LHCN-M2 (cell line): ENCODE measurements at regions not wholly inside any gene's neighbourhood (a gene's known extent, or its start where the extent isn't known, plus 50 kb on each side); places are given as distances from the start of the nearest gene placed in this dataset.

Source experiments
- DNase-seq: peaks from one replicate; pipeline ENCODE4 v3.0.0-alpha.2; 2012; ENCODE audit warnings: low read depth

DNA sequence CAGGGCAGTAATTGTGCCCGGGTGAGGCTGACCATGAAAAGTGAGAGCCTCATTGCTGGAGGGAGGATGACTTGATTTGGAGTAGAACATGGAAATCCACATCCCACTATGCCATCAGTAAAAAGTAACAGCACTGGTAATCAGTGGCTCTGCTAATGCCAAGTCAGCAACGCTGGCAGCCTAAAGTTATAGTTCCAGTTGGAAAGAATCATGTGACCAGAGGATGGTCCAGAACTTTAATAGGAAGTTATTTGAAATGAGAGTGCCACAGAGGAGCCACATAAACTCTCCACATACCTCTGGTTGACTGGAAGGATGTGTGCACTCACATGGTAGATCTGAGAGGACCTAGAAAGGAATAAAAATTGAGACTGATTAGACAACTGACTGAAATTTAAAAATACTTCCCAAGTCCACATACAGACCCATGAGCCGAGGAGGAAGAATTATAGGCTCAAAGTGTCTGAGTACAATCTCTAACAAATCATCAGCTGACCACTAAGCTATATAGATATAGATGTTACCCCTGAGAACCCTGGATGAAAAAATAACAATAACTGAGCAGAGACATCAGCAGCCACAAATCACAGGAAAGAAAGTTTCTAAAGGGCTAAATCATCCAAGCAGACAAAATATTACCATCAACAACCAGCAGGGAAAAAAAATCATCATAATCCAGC, 346.8 kb downstream of the STK39 start:
- DNase-seq, result no peak

DNA sequence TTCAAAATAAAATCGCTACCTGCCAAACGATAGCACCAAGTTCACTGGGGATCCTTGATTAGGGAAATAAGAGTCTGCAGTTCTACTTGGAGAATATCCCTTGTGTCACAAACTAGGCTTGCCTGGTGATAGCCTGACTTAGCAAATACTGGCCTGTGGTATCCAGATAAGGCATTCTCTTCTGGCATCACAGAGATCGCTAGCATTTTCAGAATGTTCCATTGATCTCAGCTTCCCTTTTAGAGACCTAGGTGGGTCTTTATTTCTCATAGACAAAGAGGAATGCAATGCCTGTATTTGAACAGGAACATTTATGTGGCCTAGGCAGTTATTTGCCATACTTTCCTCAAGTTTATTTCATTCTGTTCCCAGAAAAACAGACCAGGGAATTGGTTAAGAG, 349.1 kb downstream of the STK39 start:
- DNase-seq, result no peak

DNA sequence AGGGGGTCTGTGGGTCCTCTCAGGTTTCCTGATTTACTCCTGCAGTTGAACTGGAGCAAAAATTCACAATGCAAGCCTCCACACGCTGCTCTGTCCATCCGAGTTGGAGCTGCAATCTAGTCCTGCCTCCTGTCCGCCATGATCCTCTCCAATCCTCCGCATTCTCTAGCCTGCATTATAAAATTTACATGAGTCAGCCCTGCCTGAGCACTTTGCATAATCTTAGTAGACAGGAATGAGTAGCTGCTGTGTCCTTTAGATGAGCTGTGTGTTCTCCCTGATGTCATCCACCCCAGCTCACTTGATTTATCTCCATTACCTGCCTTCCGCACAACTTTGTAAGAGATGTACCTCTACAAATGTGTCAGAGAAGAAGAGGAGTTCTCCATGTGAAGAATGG, 355.6 kb downstream of the STK39 start:
- DNase-seq, result no peak

DNA sequence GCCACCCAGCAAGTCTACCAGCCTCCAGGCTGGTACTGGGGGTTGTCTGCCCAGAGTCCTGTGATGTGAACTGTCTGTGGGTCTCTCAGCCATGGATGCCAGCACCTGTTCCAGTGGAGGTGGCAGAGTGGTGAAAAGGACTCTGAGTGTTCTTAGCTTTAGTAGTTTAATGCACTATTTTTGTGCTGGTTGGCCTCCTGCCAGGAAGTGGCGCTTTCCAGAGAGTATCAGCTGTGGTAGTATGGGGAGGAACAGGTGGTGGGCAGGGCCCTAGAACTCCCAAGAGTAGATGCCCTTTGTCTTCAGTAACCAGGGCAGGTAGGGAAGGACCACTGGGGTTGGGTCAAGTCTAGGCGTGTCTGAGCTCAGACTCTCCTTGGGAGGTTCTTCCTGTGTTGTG, 356.7 kb downstream of the STK39 start:
- no peak for DNase-seq

DNA sequence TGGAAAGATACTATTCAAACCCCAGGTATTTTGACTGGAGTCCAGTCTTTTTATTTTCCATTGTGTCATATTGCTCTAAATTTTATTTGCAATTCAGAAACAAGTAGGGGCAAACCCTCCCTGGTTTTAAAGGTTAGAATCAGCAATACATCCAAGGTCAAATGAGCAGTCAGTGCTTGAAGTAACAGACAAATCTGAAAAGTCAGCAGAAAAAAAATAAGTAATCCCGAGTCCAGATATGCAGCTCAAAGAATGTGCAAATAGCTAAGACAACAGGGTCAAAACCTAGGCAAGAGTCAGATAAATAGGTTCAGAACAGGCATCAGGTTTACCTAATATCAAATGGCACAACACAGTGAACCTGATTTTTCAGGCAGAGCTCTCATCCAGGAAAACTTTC, 367.0 kb downstream of the STK39 start:
- DNase-seq, result no peak

DNA sequence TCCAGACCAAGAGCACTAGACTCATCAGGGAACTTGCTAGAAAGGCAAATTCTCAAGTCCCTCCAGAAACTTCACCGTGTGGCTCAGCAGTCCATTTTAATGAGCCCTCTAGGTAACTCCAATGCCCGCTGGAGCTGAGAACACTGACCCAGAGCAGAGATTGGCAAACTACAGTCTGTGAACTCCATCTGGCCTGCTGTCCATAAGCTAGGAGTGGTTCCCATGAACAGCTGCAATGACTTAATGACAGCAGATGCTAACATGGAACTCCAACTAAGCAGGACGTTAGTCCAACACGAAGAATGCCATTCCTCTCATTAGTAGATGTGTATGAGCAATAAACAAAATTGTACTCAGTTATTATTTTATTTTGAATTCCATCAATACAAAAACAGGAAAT, 371.9 kb downstream of the STK39 start:
- DNase-seq, result peak; percentile 17

DNA sequence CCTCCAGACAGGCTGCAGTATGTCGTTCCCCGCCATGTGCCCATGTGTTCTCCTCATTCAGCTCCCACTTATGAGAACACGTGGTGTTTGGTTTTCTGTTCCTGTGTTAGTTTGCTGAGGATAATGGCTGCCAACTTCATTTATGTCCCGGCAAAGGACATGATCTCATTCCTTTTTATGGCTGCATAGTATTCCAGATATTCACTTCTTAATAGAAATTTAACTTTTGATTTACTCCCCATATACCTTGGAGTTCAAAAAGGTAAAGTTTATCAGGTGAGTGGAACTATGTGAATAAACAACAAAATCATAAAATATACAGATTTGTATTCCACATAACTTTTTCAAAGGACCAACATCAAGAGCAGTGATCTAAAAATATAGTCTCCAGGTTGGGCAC, 372.6 kb downstream of the STK39 start:
- DNase-seq, result no peak

DNA sequence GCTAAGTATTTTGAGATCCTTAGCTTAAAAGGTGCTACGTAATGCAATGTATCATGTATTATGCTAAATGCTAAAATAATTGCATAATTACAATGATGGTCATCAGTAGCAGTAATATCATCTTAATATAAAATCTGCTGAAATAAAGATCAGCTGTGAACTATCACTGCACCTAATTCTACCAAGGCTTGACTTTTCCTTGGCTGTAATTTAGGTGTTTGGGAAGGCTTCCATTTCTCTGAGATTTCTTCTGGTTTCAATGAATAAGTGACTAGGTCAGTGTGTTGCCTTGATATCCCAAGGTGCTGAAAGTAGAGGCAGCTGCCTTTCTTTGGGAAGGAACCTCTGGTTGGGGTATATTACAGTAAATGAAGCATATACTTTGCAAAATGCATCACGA, 376.1 kb downstream of the STK39 start:
- DNase-seq, result no peak

DNA sequence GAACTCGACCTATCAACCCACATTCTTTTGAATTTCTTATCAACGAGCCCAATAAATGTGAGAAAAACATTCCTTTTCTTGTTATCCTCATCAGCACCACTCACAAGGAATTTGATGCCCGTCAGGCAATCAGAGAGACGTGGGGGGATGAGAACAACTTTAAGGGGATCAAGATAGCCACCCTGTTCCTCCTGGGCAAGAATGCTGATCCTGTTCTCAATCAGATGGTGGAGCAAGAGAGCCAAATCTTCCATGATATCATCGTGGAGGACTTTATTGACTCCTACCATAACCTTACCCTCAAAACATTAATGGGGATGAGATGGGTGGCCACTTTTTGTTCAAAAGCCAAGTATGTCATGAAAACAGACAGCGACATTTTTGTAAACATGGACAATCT, 378.2 kb downstream of the STK39 start:
- no peak for DNase-seq

DNA sequence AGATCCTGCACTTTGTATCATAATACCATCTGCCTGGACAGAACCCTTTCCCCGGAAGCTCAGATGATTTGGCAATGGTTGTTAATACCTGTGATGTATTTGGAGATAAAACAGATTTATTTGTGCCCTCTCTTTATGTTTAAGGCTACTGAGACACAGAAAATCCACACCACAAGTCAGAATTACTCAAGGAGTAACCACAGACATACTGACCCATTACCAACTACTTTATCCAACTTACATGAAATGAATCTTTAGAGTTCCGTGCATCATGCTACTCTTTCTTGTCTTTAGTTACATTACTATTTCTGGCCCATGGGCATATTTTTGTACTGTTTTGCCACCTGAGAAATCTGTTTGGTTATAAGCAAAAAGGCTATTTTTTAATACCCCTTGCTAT, 384.0 kb downstream of the STK39 start:
- no peak for DNase-seq

DNA sequence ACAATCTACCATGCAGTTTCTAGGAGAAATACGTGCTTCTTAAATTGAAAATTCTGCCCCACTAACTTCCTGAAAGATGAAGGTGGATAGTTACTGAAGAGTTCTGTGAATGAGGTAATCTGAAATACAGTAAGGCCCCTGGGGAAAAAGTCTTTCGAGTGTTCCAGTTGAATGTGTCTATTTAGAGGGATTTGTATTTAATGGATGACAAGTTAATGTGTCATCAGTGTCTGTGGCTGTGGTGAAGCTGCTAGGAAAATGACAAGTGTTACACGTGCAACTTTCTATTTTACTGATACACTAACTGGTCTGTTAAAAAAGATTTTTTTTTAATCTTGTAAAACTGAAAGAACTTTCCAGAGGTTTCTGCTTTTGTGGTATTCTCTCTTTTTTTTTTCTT, 384.6 kb downstream of the STK39 start:
- peak; percentile 72 for DNase-seq

DNA sequence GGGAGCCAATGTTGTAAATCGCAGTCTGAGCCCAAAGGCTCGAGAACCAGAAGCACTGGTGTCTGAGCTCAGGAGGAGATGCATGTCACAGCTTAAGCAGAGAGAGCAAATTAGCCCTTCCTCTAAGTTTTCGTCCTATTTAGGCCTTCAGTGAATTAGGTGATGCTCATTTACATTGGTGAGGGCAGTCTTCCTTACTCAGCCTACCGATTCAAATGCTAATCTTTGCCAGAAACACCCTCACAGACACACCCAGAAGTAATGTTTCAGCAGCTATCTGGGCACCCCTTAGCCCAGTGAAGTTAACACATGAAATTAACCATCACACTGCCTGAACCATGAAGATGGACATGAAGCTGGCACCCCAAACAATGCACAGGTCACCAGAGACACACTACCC, 385.1 kb downstream of the STK39 start:
- DNase-seq, result no peak

DNA sequence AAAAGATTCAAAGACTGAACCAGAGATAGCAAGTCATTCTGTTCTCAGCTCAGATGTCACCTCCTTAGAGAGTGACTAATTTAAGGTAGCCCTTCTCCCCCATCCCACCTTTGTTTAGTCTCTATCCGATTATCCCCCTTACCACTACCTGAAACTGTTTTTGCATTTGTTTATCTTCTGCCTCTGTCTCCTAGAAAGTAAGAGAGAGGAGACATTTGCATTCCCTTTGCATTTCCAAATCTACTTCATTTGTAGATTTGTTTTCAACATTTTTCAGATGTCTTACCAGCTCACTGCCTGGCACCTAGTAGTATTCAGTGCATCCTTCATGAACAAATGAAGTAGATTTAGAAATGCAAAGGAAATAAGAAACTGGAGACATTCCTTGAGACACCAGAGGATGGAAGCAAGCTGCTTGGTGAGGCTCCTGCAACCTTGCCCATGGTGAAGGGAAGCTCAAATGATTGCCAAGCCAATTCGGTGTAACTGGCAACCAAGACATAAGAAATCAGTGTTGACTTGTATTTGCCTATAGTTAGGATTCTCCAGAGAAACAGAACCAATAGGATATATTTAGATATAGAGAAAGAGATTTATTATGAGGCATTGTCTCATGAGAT, 385.7 kb downstream of the STK39 start:
- no peak for DNase-seq

DNA sequence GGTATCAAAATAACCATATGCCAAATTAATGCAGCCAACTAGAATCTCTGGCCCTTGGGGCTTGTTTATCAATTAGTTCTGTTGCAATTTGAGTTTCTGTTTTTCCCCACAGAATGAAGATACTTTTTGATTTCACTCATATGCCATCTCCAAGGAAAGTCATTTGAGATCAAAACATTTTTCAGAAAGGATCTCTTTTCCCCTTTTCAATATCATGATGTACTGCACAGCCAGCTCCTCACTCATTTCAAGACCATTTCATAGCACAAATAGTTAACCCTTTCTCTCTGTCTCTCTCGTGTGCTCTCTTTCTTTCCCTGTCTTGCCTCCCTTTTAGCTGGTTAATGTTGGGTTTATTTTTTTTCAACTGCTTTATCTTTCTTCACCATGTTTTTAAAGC, 387.3 kb downstream of the STK39 start:
- DNase-seq, result no peak

DNA sequence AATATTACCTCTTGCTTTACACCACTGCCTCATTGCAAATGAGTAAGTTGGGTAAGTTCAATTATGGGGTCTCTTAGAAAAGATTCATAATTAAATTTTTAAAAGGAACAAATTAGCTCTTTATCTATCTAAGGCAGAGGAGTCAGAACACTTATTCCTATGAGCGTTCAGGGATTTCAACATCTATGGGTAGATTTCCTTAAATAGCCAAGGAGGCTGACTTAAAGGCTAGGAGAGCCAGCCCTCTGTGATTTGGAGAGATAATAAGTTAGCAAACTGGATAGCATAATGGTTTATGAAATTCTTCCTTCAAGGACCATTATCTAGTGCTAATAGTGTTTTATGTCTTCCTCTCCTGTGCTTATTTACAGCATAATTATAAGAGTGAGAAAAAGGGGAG, 387.7 kb downstream of the STK39 start:
- DNase-seq, result no peak

DNA sequence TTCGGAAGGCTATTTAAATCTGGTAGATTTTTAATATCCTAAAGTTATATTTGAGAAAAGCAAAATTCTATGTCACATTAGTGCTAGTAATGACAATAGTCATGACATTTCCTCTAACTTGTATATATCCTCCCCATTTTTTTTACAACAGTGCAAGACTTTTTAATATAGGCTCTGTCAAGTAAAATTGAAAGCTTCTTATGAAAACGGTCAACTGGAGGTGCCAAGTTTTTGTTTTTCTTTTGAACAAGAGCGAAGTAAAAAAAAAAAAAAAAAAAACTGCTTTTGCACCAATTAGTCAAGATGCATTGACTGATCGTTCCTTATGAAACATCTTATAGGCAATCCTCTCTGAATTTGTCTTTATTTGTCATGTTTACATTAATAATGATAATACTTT, 389.3 kb downstream of the STK39 start:
- DNase-seq, result no peak

DNA sequence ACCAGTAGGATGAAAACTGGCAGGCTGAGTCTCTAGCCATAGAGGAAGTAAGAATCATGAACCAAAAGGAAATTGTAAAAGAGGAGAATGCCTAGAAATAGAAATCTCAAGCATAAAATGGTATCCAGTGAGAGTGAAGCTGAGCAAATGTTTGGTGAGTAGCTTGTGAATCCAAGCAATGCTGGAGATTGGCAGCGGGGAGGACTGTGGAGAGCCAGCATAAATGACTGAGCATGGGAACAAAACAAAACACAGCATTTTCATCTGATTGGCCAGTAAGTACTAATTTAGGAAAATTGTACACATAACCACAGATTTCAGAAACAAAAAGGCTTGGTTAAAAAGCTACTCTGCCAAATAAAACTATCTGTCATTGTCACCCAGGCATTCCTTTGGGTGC, 390.0 kb downstream of the STK39 start:
- no peak for DNase-seq

DNA sequence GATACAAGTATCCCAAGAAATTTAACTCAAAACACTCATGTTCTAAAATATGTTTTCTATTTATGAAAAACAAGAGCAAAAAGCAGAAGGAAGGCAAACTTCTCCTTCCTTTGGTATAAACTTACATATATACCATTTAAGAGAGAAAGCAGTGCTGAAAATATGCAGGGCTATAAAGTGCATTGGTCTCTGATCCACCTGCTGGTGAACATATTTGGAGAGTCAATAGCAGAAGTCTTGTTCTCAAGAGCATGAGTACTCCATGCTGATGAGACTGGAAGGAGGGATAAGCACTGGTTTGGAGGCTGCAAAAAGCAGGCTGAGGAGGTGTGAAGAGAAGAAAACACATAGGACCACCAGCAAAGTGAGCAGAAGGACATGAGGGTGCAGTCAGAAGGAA, 391.2 kb downstream of the STK39 start:
- DNase-seq, result no peak

DNA sequence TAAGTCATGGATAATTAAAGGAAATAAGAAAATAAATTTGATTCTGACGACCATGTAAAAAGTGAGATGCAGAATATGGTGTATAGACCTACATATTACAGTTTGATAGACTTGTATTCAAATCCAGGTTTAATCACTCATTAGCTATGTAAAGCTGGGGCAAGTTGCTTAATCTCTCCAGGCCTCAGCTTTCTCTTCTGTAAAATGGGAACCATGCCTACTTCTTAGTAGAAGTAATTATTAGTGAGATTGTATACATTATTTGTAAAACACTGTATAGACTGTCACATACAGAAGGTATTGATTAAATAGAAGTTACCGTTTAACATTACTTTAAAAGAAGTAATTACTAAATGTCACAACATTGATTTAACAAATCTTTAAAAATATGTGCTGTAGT, 392.2 kb downstream of the STK39 start:
- DNase-seq, result no peak

DNA sequence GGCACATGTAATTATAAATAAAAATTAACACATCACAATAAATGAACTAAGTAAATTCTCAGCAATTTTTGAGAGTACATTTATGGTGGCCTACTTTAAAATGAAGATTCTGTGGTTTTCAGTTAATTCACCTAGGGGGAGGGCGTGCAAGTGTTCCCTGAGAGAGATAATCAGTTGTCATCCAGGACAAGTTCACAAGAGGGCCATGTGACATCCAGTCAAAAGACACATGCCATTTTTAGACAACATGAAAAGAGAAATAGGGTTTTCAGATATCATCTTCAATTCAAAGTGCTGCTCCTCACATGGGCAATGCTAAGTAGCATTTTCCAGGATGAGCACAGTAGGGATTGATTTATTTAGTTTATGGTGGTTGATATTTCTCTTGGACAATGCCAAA, 393.7 kb downstream of the STK39 start:
- DNase-seq, result no peak

DNA sequence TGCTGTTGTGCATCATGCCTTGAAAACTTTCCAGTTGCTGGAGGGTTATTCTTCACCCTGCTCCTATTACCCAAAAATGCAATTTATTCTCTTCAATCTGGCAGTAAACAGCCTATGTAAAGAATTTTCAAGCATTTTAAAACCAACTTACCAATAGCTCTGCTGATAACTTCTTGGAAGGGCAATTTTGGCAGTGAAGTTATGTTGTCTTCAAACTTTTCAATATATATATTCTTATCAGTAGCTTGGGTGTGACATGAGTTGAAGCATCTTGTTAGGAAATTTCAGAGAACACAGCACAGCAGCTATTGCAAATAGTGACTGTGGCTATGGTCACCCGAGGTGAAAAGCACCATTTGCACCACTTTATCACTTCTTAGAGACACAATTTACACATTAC, 395.5 kb downstream of the STK39 start:
- no peak for DNase-seq

DNA sequence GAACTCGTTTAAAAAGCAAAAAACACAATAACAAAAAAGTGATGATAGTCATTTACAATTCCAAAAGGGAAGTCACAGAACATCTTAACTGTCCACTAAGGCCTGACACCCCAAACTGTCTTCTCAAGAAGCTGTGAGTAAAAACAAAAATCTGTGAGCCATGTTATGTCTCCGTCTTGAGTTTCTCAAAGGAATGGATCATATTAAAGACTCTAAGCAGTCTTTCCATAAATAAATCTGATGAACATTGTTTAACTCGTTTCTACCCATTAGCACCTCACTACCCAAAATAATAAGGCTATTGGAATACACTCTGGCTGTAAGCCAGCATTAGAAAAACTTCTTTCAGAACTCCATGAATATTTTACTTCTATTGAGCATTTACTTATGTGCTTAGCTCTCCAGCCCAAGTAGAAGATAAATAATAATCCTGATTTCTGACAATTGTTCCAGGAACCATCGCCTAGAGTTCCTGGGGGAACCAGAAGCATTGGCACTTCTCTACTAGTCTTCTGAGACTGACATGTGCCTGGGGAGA, 396.0 kb downstream of the STK39 start:
- DNase-seq, result no peak

DNA sequence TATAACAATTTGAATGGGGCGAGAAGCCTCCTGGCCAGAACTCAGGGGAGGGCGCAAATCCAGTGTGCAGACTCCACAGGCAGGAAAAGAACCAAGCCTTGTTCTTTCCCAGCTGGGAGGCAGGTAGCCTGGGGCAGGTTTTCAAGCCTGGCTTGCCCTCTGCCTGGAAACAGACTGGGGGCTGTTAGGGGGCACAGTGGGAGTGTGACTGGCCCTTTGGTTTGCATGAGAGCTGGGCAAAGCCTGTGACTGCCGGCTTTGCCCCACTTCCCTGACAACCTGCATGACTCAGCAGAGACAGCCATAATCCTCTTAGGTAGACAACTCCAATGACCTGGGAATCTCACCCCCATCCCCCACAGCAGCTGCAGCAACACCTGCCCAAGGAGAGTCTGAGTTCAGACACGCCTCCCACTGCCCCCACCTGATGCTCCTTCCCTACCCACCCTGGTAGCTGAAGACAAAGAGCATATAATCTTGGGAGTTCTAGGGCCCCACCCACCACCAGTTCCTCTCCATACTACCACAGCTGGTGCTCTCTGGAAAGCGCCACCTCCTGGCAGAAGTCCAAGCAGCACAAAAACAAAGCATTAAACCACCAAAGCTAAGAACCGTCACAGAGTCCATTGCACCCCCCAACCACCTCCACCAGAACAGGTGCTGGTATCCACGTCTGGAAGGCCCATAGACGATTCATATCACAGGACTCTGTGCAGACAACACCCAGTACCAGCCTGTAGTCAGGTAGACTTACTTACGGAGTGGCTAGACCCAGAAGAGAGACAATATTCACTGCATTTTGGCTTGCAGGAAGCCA, 402.5 kb downstream of the STK39 start:
- no peak for DNase-seq
